ENCODE measurements at regions not wholly inside any gene's neighbourhood (a gene's known extent, or its start where the extent isn't known, plus 50 kb on each side); places are given as distances from the start of the nearest gene placed in this dataset.

- Mint-ChIP-seq H3K9me3 (no peaks in the 10 kb centered on the region), H3K27me3 (ENCODE audit: low read depth) (no peaks in the 10 kb centered on the region), H3K27ac (no peak overlapping the region), H3K4me3 (no peak overlapping the region), H3K4me1 (peaks cover 19% of the 10 kb centered on the region), H3K36me3 (ENCODE audit: low read depth) (no peaks in the 10 kb centered on the region)
- TF ChIP-seq CTCF (IDR thresholded peaks at IDR 0.05; ENCODE audit: unreplicated experiment in 3 of 3) = no peak
These were observed 153.5 kb upstream of the LYZL1 start for GRCh38 chr10:29135337-29135736.

- Mint-ChIP-seq H3K9me3 (no peaks in the 10 kb centered on the region), H3K4me1 (peaks cover 19% of the 10 kb centered on the region)
- TF ChIP-seq CTCF (IDR thresholded peaks at IDR 0.05; ENCODE audit: unreplicated experiment in 3 of 3) = no peak
These were observed 152.5 kb upstream of the LYZL1 start for GRCh38 chr10:29136411-29136810.

DNA sequence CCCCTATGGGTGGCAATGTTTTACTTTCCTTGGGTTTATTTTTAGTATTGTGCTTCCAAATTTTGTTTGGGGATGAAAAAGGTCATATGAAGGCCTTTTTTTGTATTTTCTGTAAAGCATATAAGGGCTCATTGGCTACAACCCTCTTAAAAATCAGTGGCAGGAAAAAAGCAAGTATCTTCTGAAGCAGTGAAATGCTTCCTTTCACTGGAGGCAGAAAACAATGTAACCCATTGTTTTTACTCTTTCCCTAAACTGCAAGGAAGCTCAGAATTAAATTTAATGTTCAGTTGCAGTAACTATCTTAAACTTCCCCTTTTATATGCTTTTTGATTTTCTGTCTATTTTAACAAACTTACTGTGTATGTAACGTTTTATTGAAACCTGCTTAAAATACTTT, 148.7 kb upstream of the LYZL1 start:
- no peaks in the 10 kb centered on the region for H3K36me3 Mint-ChIP-seq (ENCODE audit: low read depth)
- no peaks in the 10 kb centered on the region for H3K4me1 Mint-ChIP-seq
- TF ChIP-seq CTCF (IDR thresholded peaks at IDR 0.05; ENCODE audit: unreplicated experiment in 3 of 3) = no peak
- no peak overlapping the region for H3K4me3 Mint-ChIP-seq
- no peak overlapping the region for H3K27ac Mint-ChIP-seq
- H3K9me3 Mint-ChIP-seq = no peaks in the 10 kb centered on the region
- H3K27me3 Mint-ChIP-seq (ENCODE audit: low read depth) = peaks cover 14% of the 10 kb centered on the region

More at GRCh38 chr10:29136411-29136810, 152.5 kb upstream of the LYZL1 start:
- Mint-ChIP-seq H3K27me3 (ENCODE audit: low read depth) (no peaks in the 10 kb centered on the region), H3K27ac (no peak overlapping the region), H3K36me3 (ENCODE audit: low read depth) (no peaks in the 10 kb centered on the region), H3K4me3 (no peak overlapping the region)

- no peaks in the 10 kb centered on the region for H3K4me1 Mint-ChIP-seq
- no peak overlapping the region for H3K27ac Mint-ChIP-seq
- peaks cover 19% of the 10 kb centered on the region for H3K27me3 Mint-ChIP-seq (ENCODE audit: low read depth)
- no peak overlapping the region for H3K4me3 Mint-ChIP-seq
- no peaks in the 10 kb centered on the region for H3K36me3 Mint-ChIP-seq (ENCODE audit: low read depth)
- no peaks in the 10 kb centered on the region for H3K9me3 Mint-ChIP-seq
- no peak for TF ChIP-seq CTCF (IDR thresholded peaks at IDR 0.05; ENCODE audit: unreplicated experiment in 3 of 3)
These were observed 147.9 kb upstream of the LYZL1 start for GRCh38 chr10:29140991-29141390.

DNA sequence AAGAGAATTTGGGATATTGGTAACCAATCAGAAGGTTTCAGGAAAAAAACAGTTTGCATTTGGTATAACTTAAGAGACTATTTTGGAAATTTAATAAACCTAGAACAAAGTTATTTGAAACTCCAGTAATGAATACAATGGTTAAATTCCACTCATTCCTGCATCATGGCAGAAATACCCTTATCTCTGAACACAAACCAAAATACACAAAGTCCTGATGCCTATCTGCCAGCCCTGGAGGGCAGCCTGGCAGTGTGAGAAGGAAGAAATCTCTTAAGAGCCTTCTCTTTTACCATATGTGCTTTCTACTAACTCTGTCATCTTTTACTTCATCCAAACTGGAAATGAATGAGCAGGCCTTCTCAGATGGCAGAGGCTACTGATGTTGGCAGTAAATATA, 147.1 kb upstream of the LYZL1 start:
- TF ChIP-seq CTCF (IDR thresholded peaks at IDR 0.05; ENCODE audit: unreplicated experiment in 3 of 3) = no peak
- H3K27me3 Mint-ChIP-seq (ENCODE audit: low read depth) = peaks cover 19% of the 10 kb centered on the region
- H3K4me3 Mint-ChIP-seq = no peak overlapping the region
- H3K27ac Mint-ChIP-seq = no peak overlapping the region
- no peaks in the 10 kb centered on the region for H3K9me3 Mint-ChIP-seq
- no peaks in the 10 kb centered on the region for H3K36me3 Mint-ChIP-seq (ENCODE audit: low read depth)
- no peaks in the 10 kb centered on the region for H3K4me1 Mint-ChIP-seq

DNA sequence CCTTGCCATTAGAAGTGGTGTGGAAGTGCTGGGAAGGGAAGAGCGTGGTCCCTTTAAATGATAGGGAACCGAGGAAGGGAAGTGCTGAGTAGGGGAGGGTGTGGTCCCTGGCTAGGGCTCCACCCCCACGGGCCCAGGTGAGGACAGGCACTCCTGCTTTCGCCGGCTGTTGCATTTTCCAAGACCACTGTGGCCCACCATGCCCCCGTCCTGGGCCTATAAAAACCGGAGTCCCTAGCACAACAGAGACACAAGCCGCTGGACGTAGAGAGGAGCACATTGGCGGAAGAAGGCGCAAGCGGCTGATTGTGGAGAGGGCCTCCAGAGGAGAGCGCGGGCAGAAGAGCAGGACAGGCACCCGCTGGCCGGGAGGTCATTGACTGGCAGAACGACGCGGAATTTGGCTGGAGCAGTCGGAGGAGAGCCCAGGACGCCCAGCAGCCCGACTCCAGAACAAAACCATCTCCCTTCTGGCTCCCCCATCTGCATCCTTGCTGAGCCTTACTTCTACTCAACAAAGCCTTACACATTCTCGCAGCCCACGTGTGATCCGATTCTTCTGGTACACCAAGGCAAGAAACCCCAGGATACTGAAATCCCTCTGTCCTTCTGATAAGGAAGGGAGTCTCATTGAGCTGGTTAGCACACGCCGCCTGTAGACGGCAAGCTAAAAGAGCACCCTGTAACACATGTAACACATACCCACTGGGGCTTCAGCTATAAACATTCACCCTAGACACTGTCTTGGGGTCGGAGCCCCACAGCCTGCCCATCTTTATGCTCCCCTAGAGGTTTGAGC, 146.2 kb upstream of the LYZL1 start:
- Mint-ChIP-seq H3K4me3 (peak overlapping the region in 1 of 3 experiments; percentile 61), H3K36me3 (ENCODE audit: low read depth) (no peaks in the 10 kb centered on the region), H3K27ac (no peak overlapping the region), H3K4me1 (no peaks in the 10 kb centered on the region), H3K27me3 (ENCODE audit: low read depth) (peaks cover 19% of the 10 kb centered on the region), H3K9me3 (no peaks in the 10 kb centered on the region)
- TF ChIP-seq CTCF (IDR thresholded peaks at IDR 0.05; ENCODE audit: unreplicated experiment in 3 of 3) = no peak

All from nephron (organoid).